Ascending aorta (tissue), 2 donors: ENCODE measurements at regions not wholly inside any gene's neighbourhood (a gene's known extent, or its start where the extent isn't known, plus 50 kb on each side); places are given as distances from the start of the nearest gene placed in this dataset.

ENCODE experiments used
- DNase-seq, 2 donors: peaks; one replicate each; pipeline ENCODE4 v3.0.0-alpha.2; 2019; ENCODE audit warnings: low spot score in 2 of 2
- H3K27ac ChIP-seq, 2 donors: fragments of 200-600 bp; sonication (generic); one replicate each; pipeline ENCODE4 v1.5.1; 2016 to 2017; ENCODE audit warnings: mild to moderate bottlenecking in 1 of 2
- H3K27me3 ChIP-seq: fragments of 200-600 bp; sonication (generic); one replicate; pipeline ENCODE4 v1.5.1; 2017
- H3K36me3 ChIP-seq, 2 donors: fragments of 200-600 bp; sonication (generic); one replicate each; pipeline ENCODE4 v1.5.1; 2016
- H3K4me1 ChIP-seq, 2 donors: fragments of 200-600 bp; sonication (generic); one replicate each; pipeline ENCODE4 v1.5.1; 2016 to 2017; ENCODE audit warnings: mild to moderate bottlenecking in 1 of 2
- H3K4me3 ChIP-seq, 2 donors: fragments of 200-600 bp; sonication (generic); one replicate each; pipeline ENCODE4 v1.5.1; 2016 to 2017; ENCODE audit warnings: mild to moderate bottlenecking in 1 of 2
- H3K9me3 ChIP-seq, 2 donors: fragments of 200-600 bp; sonication (generic); one replicate each; pipeline ENCODE4 v1.5.1; 2016
- CTCF ChIP-seq, 3 experiments: fragments of 200-600 bp in 2 of 3; fragments of 450-650 bp in 1 of 3; sonication (generic) in 2 of 3; IDR thresholded peaks; one replicate each; pipeline ENCODE4 v1.5.1; 2016 to 2019; ENCODE audit warnings: antibody characterized with exemption in 3 of 3, mild to moderate bottlenecking in 1 of 3, moderate library complexity in 1 of 3
- intact Hi-C: fragments of 100-400 bp; cut with DNase I; formaldehyde crosslinking; loops from one replicate; pipeline ENCODE4 v1.15.1; 2023

GRCh38 chr17:72466199-72466598 is 345.4 kb downstream of the SOX9 start:
- H3K36me3 ChIP-seq: no peaks in the 10 kb centered on the region
- DNase-seq: no peak
- no peak overlapping the region for H3K27ac ChIP-seq

GRCh38 chr17:72466606-72467005 is 345.8 kb downstream of the SOX9 start:
- H3K27ac ChIP-seq: no peak overlapping the region
- intact Hi-C loops: no loop called here
- H3K36me3 ChIP-seq: no peaks in the 10 kb centered on the region
- H3K4me3 ChIP-seq: no peak overlapping the region
- DNase-seq: no peak
- TF ChIP-seq CTCF (IDR thresholded peaks at IDR 0.05): no peak
- H3K9me3 ChIP-seq: no peaks in the 10 kb centered on the region
- H3K27me3 ChIP-seq: no peaks in the 10 kb centered on the region
- H3K4me1 ChIP-seq: no peaks in the 10 kb centered on the region

More at GRCh38 chr17:72466199-72466598, 345.4 kb downstream of the SOX9 start:
- Histone ChIP-seq H3K4me3 (no peak overlapping the region), H3K27me3 (no peaks in the 10 kb centered on the region), H3K9me3 (no peaks in the 10 kb centered on the region), H3K4me1 (no peaks in the 10 kb centered on the region)
- TF ChIP-seq CTCF (IDR thresholded peaks at IDR 0.05): no peak
- intact Hi-C loops: no loop called here

- no peak for DNase-seq
- Histone ChIP-seq H3K9me3 (no peaks in the 10 kb centered on the region), H3K4me3 (no peak overlapping the region), H3K27me3 (no peaks in the 10 kb centered on the region), H3K36me3 (no peaks in the 10 kb centered on the region), H3K27ac (no peak overlapping the region), H3K4me1 (no peaks in the 10 kb centered on the region)
- intact Hi-C loops: no loop called here
- no peak for TF ChIP-seq CTCF (IDR thresholded peaks at IDR 0.05)
Observed at GRCh38 chr17:72467841-72468653, 347.2 kb downstream of the SOX9 start.

GRCh38 chr17:72468841-72469240 is 348.0 kb downstream of the SOX9 start:
- peaks cover 0 to 1% of the 10 kb centered on the region in 2 donors for H3K9me3 ChIP-seq
- no peak overlapping the region for H3K4me3 ChIP-seq
- no peaks in the 10 kb centered on the region for H3K36me3 ChIP-seq
- H3K27me3 ChIP-seq: no peaks in the 10 kb centered on the region
- no peak for TF ChIP-seq CTCF (IDR thresholded peaks at IDR 0.05)
- DNase-seq: no peak
- H3K27ac ChIP-seq: no peak overlapping the region
- no peaks in the 10 kb centered on the region for H3K4me1 ChIP-seq
- intact Hi-C loops: no loop called here

GRCh38 chr17:72470121-72470705 is 349.4 kb downstream of the SOX9 start:
- Histone ChIP-seq H3K4me3 (no peak overlapping the region), H3K36me3 (no peaks in the 10 kb centered on the region), H3K27ac (no peak overlapping the region), H3K9me3 (peaks cover 0 to 11% of the 10 kb centered on the region in 2 donors), H3K27me3 (no peaks in the 10 kb centered on the region), H3K4me1 (no peaks in the 10 kb centered on the region)
- intact Hi-C loops: no loop called here
- no peak for TF ChIP-seq CTCF (IDR thresholded peaks at IDR 0.05)
- DNase-seq: no peak
